Esophagus muscularis mucosa (tissue), 3 donors: ENCODE measurements at regions not wholly inside any gene's neighbourhood (a gene's known extent, or its start where the extent isn't known, plus 50 kb on each side); places are given as distances from the start of the nearest gene placed in this dataset.

Experiments used
- CTCF ChIP-seq, 3 experiments: fragments of 200-600 bp in 2 of 3; fragments of 450-650 bp in 1 of 3; sonication (generic) in 2 of 3; IDR thresholded peaks; one replicate each; pipeline ENCODE4 v1.5.1; 2017 to 2019; ENCODE audit warnings: antibody characterized with exemption in 3 of 3, mild to moderate bottlenecking in 2 of 3, moderate library complexity in 1 of 3
- POLR2A ChIP-seq: fragments of 450-650 bp; IDR thresholded peaks from one replicate; pipeline ENCODE4 v1.6.1; 2017; ENCODE audit warnings: antibody characterized with exemption, moderate library complexity, mild to moderate bottlenecking, low read depth
- POLR2AphosphoS5 ChIP-seq, 2 donors: sonication (generic); formaldehyde crosslinking; IDR thresholded peaks; one replicate each; pipeline ENCODE4 v1.6.1; 2017; ENCODE audit warnings: antibody characterized with exemption in 2 of 2

- TF ChIP-seq CTCF (IDR thresholded peaks at IDR 0.05) = no peak
- TF ChIP-seq POLR2A = no peak
- no peak for TF ChIP-seq POLR2AphosphoS5 (IDR thresholded peaks at IDR 0.05)
These were observed 129.4 kb upstream of the PARP11 start for GRCh38 chr12:4002601-4003000.
